ENCODE measurements at regions not wholly inside any gene's neighbourhood (a gene's known extent, or its start where the extent isn't known, plus 50 kb on each side); places are given as distances from the start of the nearest gene placed in this dataset.

- Histone ChIP-seq H3K9ac (ENCODE audit: low read length) (peak overlapping the region; percentile 38), H3K9me3 (ENCODE audit: insufficient read depth, low read depth, low read length) (no peaks in the 10 kb centered on the region), H3K4me3 (ENCODE audit: insufficient read depth, low read depth, low read length) (no peak overlapping the region), H3K27ac (ENCODE audit: low read depth, low read length) (peak overlapping the region; percentile 60), H3K4me2 (ENCODE audit: low read length) (no peak overlapping the region), H2AFZ (ENCODE audit: low read depth, low read length) (peak overlapping the region; percentile 37), H4K20me1 (ENCODE audit: insufficient read depth, low read length) (no peaks in the 10 kb centered on the region), H3K79me2 (ENCODE audit: insufficient read depth, low read length) (no peaks in the 10 kb centered on the region), H3K36me3 (ENCODE audit: insufficient read depth, low read length) (no peaks in the 10 kb centered on the region), H3K4me1 (ENCODE audit: insufficient read depth, low read length) (peaks cover 26% of the 10 kb centered on the region), H3K27me3 (ENCODE audit: insufficient read depth, low read length) (no peaks in the 10 kb centered on the region)
- Mint-ChIP-seq H3K4me1 (ENCODE audit: low read depth, unreplicated experiment) (peaks cover 18% of the 10 kb centered on the region), H3K9me3 (ENCODE audit: unreplicated experiment) (peaks cover 4% of the 10 kb centered on the region), H3K36me3 (ENCODE audit: low read depth, unreplicated experiment) (no peaks in the 10 kb centered on the region), H3K4me3 (ENCODE audit: unreplicated experiment) (no peak overlapping the region), H3K27ac (ENCODE audit: unreplicated experiment) (peak overlapping the region; percentile 72), H3K27me3 (ENCODE audit: low read depth, unreplicated experiment) (no peaks in the 10 kb centered on the region)
- DNase-seq (ENCODE audit: low read depth) (peak; percentile 88), FAIRE-seq (peak; percentile 81)
- no peak for TF ChIP-seq CTCF (IDR thresholded peaks at IDR 0.05; ENCODE audit: insufficient read depth, low read depth, low read length)
- no peak for TF ChIP-seq EZH2 (IDR thresholded peaks at IDR 0.05; ENCODE audit: insufficient read depth, low read length)
Observed at GRCh38 chr6:165181951-165182414, 127.4 kb downstream of the C6orf118 start.

GRCh38 chr6:165178056-165178455 lies 131.3 kb downstream of the C6orf118 start:
- Mint-ChIP-seq H3K27me3 (ENCODE audit: low read depth, unreplicated experiment) (no peaks in the 10 kb centered on the region), H3K4me1 (ENCODE audit: low read depth, unreplicated experiment) (peaks cover 18% of the 10 kb centered on the region), H3K36me3 (ENCODE audit: low read depth, unreplicated experiment) (no peaks in the 10 kb centered on the region), H3K9me3 (ENCODE audit: unreplicated experiment) (peaks cover 2% of the 10 kb centered on the region), H3K4me3 (ENCODE audit: unreplicated experiment) (no peak overlapping the region), H3K27ac (ENCODE audit: unreplicated experiment) (no peak overlapping the region)
- DNase-seq (ENCODE audit: low read depth) = peak; percentile 45
- H3K4me3 ChIP-seq (ENCODE audit: insufficient read depth, low read depth, low read length) = no peak overlapping the region
- H3K27ac ChIP-seq (ENCODE audit: low read depth, low read length) = peak overlapping the region; percentile 10
- H3K9me3 ChIP-seq (ENCODE audit: insufficient read depth, low read depth, low read length) = no peaks in the 10 kb centered on the region
- peak overlapping the region; percentile 44 for H3K4me2 ChIP-seq (ENCODE audit: low read length)
- FAIRE-seq = peak; percentile 60
- H3K4me1 ChIP-seq (ENCODE audit: insufficient read depth, low read length) = peaks cover 21% of the 10 kb centered on the region
- no peaks in the 10 kb centered on the region for H3K79me2 ChIP-seq (ENCODE audit: insufficient read depth, low read length)
- H3K9ac ChIP-seq (ENCODE audit: low read length) = no peak overlapping the region
- H3K27me3 ChIP-seq (ENCODE audit: insufficient read depth, low read length) = no peaks in the 10 kb centered on the region
- H2AFZ ChIP-seq (ENCODE audit: low read depth, low read length) = no peak overlapping the region
- H4K20me1 ChIP-seq (ENCODE audit: insufficient read depth, low read length) = no peaks in the 10 kb centered on the region
- no peaks in the 10 kb centered on the region for H3K36me3 ChIP-seq (ENCODE audit: insufficient read depth, low read length)
- no peak for TF ChIP-seq EZH2 (IDR thresholded peaks at IDR 0.05; ENCODE audit: insufficient read depth, low read length)
- TF ChIP-seq CTCF (IDR thresholded peaks at IDR 0.05; ENCODE audit: insufficient read depth, low read depth, low read length) = no peak

- no peak for TF ChIP-seq EZH2 (IDR thresholded peaks at IDR 0.05; ENCODE audit: insufficient read depth, low read length)
- TF ChIP-seq CTCF (IDR thresholded peaks at IDR 0.05; ENCODE audit: insufficient read depth, low read depth, low read length) = no peak
- H3K27ac ChIP-seq (ENCODE audit: low read depth, low read length) = no peak overlapping the region
- Mint-ChIP-seq H3K27ac (ENCODE audit: unreplicated experiment) (no peak overlapping the region), H3K9me3 (ENCODE audit: unreplicated experiment) (no peaks in the 10 kb centered on the region), H3K4me1 (ENCODE audit: low read depth, unreplicated experiment) (peaks cover 9% of the 10 kb centered on the region), H3K27me3 (ENCODE audit: low read depth, unreplicated experiment) (no peaks in the 10 kb centered on the region), H3K4me3 (ENCODE audit: unreplicated experiment) (no peak overlapping the region), H3K36me3 (ENCODE audit: low read depth, unreplicated experiment) (no peaks in the 10 kb centered on the region)
- no peak overlapping the region for H3K4me2 ChIP-seq (ENCODE audit: low read length)
- H3K36me3 ChIP-seq (ENCODE audit: insufficient read depth, low read length) = no peaks in the 10 kb centered on the region
- no peak overlapping the region for H3K4me3 ChIP-seq (ENCODE audit: insufficient read depth, low read depth, low read length)
- DNase-seq (ENCODE audit: low read depth) (no peak), FAIRE-seq (no peak)
- H3K4me1 ChIP-seq (ENCODE audit: insufficient read depth, low read length) = peaks cover 8% of the 10 kb centered on the region
- H2AFZ ChIP-seq (ENCODE audit: low read depth, low read length) = no peak overlapping the region
- H3K9me3 ChIP-seq (ENCODE audit: insufficient read depth, low read depth, low read length) = no peaks in the 10 kb centered on the region
- H3K27me3 ChIP-seq (ENCODE audit: insufficient read depth, low read length) = no peaks in the 10 kb centered on the region
- no peaks in the 10 kb centered on the region for H4K20me1 ChIP-seq (ENCODE audit: insufficient read depth, low read length)
- H3K79me2 ChIP-seq (ENCODE audit: insufficient read depth, low read length) = no peaks in the 10 kb centered on the region
- H3K9ac ChIP-seq (ENCODE audit: low read length) = no peak overlapping the region
Observed at GRCh38 chr6:165173484-165173883, 135.9 kb downstream of the C6orf118 start.
